Psoas muscle (tissue), 7 donors: ENCODE measurements at regions not wholly inside any gene's neighbourhood (a gene's known extent, or its start where the extent isn't known, plus 50 kb on each side); places are given as distances from the start of the nearest gene placed in this dataset.

ENCODE experiments used
- ATAC-seq, 4 donors: fragments of 200-7000 bp; cut with Tn5 transposase; one replicate each; pipeline ENCODE4 v1.9.1; 2020; ENCODE audit warnings: moderate library complexity in 3 of 4, mild to moderate bottlenecking in 2 of 4
- DNase-seq, 2 donors: peaks; one replicate each; pipeline ENCODE4 v3.0.0-alpha.2; 2020
- H3K27ac ChIP-seq: fragments of 200-600 bp; one replicate; pipeline ENCODE4 v1.8.0; 2022
- H3K27me3 ChIP-seq, 3 donors: fragments of 200-600 bp in 1 of 3; one replicate each; pipeline versions ENCODE4 v1.6.1 to v1.8.0; 2013 to 2022; ENCODE audit warnings: low read length in 2 of 3, mild to moderate bottlenecking in 2 of 3, moderate library complexity in 1 of 3; ENCODE audit not compliant: insufficient read depth in 3 of 3
- H3K36me3 ChIP-seq, 2 donors: fragments of 200-600 bp in 1 of 2; one replicate each; pipeline versions ENCODE4 v1.6.1 to v1.8.0; 2013 to 2022; ENCODE audit warnings: low read depth in 1 of 2, mild to moderate bottlenecking in 1 of 2, moderate library complexity in 1 of 2; ENCODE audit not compliant: insufficient read depth in 1 of 2
- H3K4me1 ChIP-seq: fragments of 200-600 bp; one replicate; pipeline ENCODE4 v1.8.0; 2022
- H3K4me3 ChIP-seq: fragments of 200-600 bp; one replicate; pipeline ENCODE4 v1.8.0; 2022; ENCODE audit warnings: mild to moderate bottlenecking
- H3K9me3 ChIP-seq: fragments of 200-600 bp; one replicate; pipeline ENCODE4 v1.8.0; 2022
- WGBS, 3 donors: extraction: QIAGEN DNeasy Blood & Tissue Kit; methylation state at CpG; one replicate each; pipeline versions ENCODE4 v1.1.6 to v1.1.7; 2013; 5-methylcytosine and 5-hydroxymethylcytosine counted together
- intact Hi-C, 2 donors: fragments of 100-400 bp; cut with DNase I; formaldehyde crosslinking; loops; one replicate each; pipeline versions ENCODE4 v1.11.0 to v1.14.2; 2022
- TF ChIP-seq, protein P1 (sequence below): fragments of 200-600 bp; IDR thresholded peaks from one replicate; pipeline ENCODE4 v1.8.0; 2022; ENCODE audit warnings: antibody characterized with exemption
- donor health status: healthy with polysubstance abuse.
- donor health status: DM: no; HTN: no; CAD: no; lungs with moderate emphysema.
- donor health status: Bipolar disorder and iron deficiency.
- donor health status: healthy.
- donor health status: DM: yes; HTN: yes; CAD: no.
- donor health status: DM: no; HTN: no; CAD: no.
- donor health status: DM: yes; HTN: yes; CAD: no.

- TF ChIP-seq, protein P1, sequence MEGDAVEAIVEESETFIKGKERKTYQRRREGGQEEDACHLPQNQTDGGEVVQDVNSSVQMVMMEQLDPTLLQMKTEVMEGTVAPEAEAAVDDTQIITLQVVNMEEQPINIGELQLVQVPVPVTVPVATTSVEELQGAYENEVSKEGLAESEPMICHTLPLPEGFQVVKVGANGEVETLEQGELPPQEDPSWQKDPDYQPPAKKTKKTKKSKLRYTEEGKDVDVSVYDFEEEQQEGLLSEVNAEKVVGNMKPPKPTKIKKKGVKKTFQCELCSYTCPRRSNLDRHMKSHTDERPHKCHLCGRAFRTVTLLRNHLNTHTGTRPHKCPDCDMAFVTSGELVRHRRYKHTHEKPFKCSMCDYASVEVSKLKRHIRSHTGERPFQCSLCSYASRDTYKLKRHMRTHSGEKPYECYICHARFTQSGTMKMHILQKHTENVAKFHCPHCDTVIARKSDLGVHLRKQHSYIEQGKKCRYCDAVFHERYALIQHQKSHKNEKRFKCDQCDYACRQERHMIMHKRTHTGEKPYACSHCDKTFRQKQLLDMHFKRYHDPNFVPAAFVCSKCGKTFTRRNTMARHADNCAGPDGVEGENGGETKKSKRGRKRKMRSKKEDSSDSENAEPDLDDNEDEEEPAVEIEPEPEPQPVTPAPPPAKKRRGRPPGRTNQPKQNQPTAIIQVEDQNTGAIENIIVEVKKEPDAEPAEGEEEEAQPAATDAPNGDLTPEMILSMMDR, result no peak
- Histone ChIP-seq H3K9me3 (no peaks in the 10 kb centered on the region), H3K36me3 (no peaks in the 10 kb centered on the region), H3K27ac (no peak overlapping the region), H3K4me3 (no peak overlapping the region), H3K27me3 (no peaks in the 10 kb centered on the region), H3K4me1 (no peaks in the 10 kb centered on the region)
- WGBS, 3 donors, result 59 to 67% (median 64%) methylated on average over 4 of the region's 4 CpGs
- intact Hi-C loops, result no loop called here
- no peak for DNase-seq
- no peak for ATAC-seq
These were observed 159.4 kb downstream of the HS3ST3A1 start for GRCh38 chr17:13442361-13442760.

GRCh38 chr17:13441873-13442272 is 159.9 kb downstream of the HS3ST3A1 start:
- Histone ChIP-seq H3K4me1 (no peaks in the 10 kb centered on the region), H3K36me3 (no peaks in the 10 kb centered on the region), H3K27me3 (no peaks in the 10 kb centered on the region), H3K9me3 (no peaks in the 10 kb centered on the region), H3K4me3 (no peak overlapping the region), H3K27ac (no peak overlapping the region)
- no peak for ATAC-seq
- 76 to 83% (median 82%) methylated on average over 1 of the region's 1 CpG for WGBS, 3 donors
- intact Hi-C loops, result no loop called here
- TF ChIP-seq, protein P1, result no peak
- no peak for DNase-seq

GRCh38 chr17:13437966-13438779 is 163.6 kb downstream of the HS3ST3A1 start:
- no peaks in the 10 kb centered on the region for H3K4me1 ChIP-seq
- 59 to 67% (median 67%) methylated on average over 17 of the region's 17 CpGs for WGBS, 3 donors
- intact Hi-C loops, result no loop called here
- TF ChIP-seq, protein P1, result no peak
- no peak overlapping the region for H3K4me3 ChIP-seq
- H3K27me3 ChIP-seq, result no peaks in the 10 kb centered on the region
- ATAC-seq, result no peak
- no peak overlapping the region for H3K27ac ChIP-seq
- no peaks in the 10 kb centered on the region for H3K36me3 ChIP-seq
- no peaks in the 10 kb centered on the region for H3K9me3 ChIP-seq
- DNase-seq, result no peak

DNA sequence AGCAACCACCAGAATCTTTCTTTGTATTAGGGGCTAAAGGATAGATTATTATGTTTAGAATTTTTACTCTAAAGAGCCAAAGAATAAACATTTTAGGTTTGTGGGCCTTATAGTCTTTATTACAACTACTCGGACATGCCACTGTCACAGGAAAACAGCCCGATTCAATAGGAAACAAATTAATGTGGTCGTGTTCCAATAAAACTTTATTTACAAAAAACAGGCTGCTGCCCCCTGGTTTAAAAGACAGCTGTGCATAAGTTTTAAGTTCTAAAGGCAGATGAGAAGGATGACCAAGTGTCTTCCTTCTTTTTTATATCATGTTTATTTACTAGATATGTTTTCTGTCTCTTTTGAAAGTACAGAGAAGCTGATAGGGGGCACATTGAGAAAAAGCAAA is 166.5 kb downstream of the HS3ST3A1 start:
- ATAC-seq, result no peak
- Histone ChIP-seq H3K4me3 (no peak overlapping the region), H3K27me3 (peaks cover 0 to 2% (median 0%) of the 10 kb centered on the region in 3 donors), H3K4me1 (no peaks in the 10 kb centered on the region), H3K36me3 (no peaks in the 10 kb centered on the region), H3K27ac (no peak overlapping the region), H3K9me3 (no peaks in the 10 kb centered on the region)
- 87 to 91% (median 88%) methylated on average over 3 of the region's 3 CpGs for WGBS, 3 donors
- DNase-seq, result no peak
- TF ChIP-seq, protein P1, result no peak
- intact Hi-C loops, result no loop called here

- H3K36me3 ChIP-seq, result no peaks in the 10 kb centered on the region
- DNase-seq (no peak), ATAC-seq (no peak)
- H3K9me3 ChIP-seq, result no peaks in the 10 kb centered on the region
- 39 to 47% (median 41%) methylated on average over 5 of the region's 5 CpGs for WGBS, 3 donors
- intact Hi-C loops, result no loop called here
- TF ChIP-seq, protein P1, result no peak
- no peaks in the 10 kb centered on the region for H3K4me1 ChIP-seq
- no peak overlapping the region for H3K4me3 ChIP-seq
- peaks cover 0 to 2% (median 0%) of the 10 kb centered on the region in 3 donors for H3K27me3 ChIP-seq
- H3K27ac ChIP-seq, result no peak overlapping the region
These were observed 172.5 kb downstream of the HS3ST3A1 start for GRCh38 chr17:13429201-13429600.
